ENCODE measurements at regions not wholly inside any gene's neighbourhood (a gene's known extent, or its start where the extent isn't known, plus 50 kb on each side); places are given as distances from the start of the nearest gene placed in this dataset.

DNA sequence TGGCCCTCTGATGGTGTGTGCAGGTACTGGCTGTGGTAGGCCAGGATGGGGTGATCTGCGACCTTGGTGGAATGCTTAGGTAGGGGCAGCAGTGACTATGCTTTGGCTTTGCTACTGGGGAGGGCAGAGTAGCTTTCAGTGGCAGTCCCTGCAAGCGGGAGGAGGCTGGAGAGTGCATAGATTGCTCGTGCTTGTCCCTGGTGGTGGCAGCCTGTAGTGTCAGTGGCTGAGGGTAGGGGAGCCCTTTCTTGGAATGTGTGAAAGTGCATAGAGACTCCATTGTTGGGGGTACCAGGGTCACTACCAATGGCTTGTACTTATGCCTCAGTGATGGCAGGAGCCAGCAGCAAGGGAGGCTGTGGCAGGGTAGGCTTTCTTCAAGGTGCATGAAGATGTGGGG lies 582.6 kb downstream of the MRPL39 start:
- DNase-seq (ENCODE audit: low read depth in 3 of 3), result no peak

DNA sequence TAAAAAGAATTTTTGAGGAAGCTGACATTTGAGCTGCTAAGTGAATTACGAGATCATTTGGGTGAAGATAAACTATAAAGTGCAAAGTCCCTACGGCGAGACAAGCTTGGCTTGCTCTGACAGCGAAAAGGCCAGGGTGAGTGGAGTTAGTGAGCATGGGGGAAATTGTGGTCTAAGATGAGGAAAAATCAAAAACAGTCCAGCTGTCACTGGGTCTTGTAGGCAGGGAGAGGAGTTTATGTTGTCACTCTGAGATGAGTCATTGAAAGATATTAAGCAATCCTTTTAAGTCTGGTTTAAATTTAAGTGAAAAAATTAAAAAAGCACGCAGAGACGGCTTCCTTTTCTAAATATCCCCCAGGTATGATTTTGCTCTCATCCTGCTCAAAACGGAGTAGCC lies 601.9 kb downstream of the MRPL39 start:
- DNase-seq (ENCODE audit: low read depth in 3 of 3), result no peak

GRCh38 chr21:25002676-25003075 lies 604.6 kb downstream of the MRPL39 start:
- DNase-seq (ENCODE audit: low read depth in 3 of 3), result no peak

DNA sequence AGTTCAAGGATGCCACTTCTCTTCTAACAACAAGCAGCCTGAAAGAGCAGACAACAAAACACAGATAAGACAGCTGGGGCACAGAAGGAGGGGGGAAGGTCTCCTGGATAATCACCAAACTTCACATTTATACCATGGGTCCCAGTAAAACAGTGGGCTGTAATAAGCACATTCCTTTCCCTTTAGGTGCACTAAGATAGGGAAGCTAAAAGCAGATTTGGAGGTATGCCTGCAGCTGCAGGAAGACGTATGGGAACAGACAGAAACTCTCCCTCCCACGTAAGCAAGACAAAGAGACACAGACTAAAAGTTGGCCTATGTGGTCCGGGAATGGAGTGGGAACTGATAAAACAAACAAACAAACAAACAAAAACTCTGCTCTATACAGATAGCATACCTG lies 612.1 kb downstream of the MRPL39 start:
- no peak for DNase-seq (ENCODE audit: low read depth in 3 of 3)

GRCh38 chr21:24994717-24995116 lies 612.6 kb downstream of the MRPL39 start:
- no peak for DNase-seq (ENCODE audit: low read depth in 3 of 3)

DNA sequence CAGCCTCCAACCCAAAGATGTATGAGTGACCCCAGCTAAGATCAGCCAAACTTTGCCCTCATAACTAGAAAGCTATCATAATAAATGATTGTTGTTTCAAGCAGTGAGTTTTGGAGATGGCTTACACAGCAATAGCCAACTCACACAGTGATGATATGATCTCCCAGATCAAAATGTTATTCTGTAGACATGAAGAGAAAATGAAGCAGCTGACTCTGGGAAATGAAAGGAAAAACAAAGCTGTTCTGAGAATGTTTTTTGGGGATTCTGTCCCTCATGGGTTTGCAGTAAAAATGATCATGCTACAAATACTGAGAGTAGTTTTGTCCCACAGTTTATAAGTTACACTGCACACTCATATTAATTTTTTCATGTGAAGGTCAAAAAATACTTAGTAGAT lies 617.8 kb downstream of the MRPL39 start:
- no peak for DNase-seq (ENCODE audit: low read depth in 3 of 3)

GRCh38 chr21:24988941-24989340 lies 618.3 kb downstream of the MRPL39 start:
- DNase-seq (ENCODE audit: low read depth in 3 of 3), result no peak

DNA sequence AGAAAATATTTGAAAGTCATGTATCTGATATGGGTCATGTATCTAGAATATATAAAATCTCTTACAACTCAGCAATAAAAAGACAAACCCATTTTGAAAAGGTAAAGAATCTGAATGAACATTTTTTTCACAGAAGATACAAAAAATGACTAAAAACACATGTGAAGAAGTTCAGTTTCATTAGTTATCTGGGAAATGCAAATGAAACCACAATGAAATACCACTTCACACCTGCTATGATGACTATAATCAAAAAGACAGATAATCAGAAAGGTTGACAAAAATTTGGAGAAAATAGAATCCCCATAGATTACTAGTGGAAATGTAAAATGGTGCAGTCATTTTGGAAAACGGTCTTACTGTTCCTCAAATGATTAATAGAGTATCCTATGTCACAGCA lies 631.0 kb downstream of the MRPL39 start:
- no peak for DNase-seq (ENCODE audit: low read depth in 3 of 3)

GRCh38 chr21:24969068-24969467 lies 638.2 kb downstream of the MRPL39 start:
- DNase-seq (ENCODE audit: low read depth in 3 of 3), result no peak

GRCh38 chr21:24955275-24955961 lies 651.9 kb downstream of the MRPL39 start:
- no peak for DNase-seq (ENCODE audit: low read depth in 3 of 3)

GRCh38 chr21:24948186-24948585 lies 659.1 kb downstream of the MRPL39 start:
- DNase-seq (ENCODE audit: low read depth in 3 of 3), result no peak

GRCh38 chr21:24945910-24946309 lies 661.4 kb downstream of the MRPL39 start:
- DNase-seq (ENCODE audit: low read depth in 3 of 3), result no peak

- no peak for DNase-seq (ENCODE audit: low read depth in 3 of 3)
Measured at GRCh38 chr21:24941316-24942185, 665.7 kb downstream of the MRPL39 start.

GRCh38 chr21:24939291-24939690 lies 668.0 kb downstream of the MRPL39 start:
- no peak for DNase-seq (ENCODE audit: low read depth in 3 of 3)

- no peak for DNase-seq (ENCODE audit: low read depth in 3 of 3)
Measured at GRCh38 chr21:24938573-24938972, 668.7 kb downstream of the MRPL39 start.

GRCh38 chr21:24935991-24936390 lies 671.3 kb downstream of the MRPL39 start:
- no peak for DNase-seq (ENCODE audit: low read depth in 3 of 3)

GRCh38 chr21:24910591-24910990 lies 696.7 kb downstream of the MRPL39 start:
- no peak for DNase-seq (ENCODE audit: low read depth in 3 of 3)

- no peak for DNase-seq (ENCODE audit: low read depth in 3 of 3)
Measured at GRCh38 chr21:24903994-24904635, 703.2 kb downstream of the MRPL39 start.

- no peak for DNase-seq (ENCODE audit: low read depth in 3 of 3)
Measured at GRCh38 chr21:24899138-24899537, 708.1 kb downstream of the MRPL39 start.

DNA sequence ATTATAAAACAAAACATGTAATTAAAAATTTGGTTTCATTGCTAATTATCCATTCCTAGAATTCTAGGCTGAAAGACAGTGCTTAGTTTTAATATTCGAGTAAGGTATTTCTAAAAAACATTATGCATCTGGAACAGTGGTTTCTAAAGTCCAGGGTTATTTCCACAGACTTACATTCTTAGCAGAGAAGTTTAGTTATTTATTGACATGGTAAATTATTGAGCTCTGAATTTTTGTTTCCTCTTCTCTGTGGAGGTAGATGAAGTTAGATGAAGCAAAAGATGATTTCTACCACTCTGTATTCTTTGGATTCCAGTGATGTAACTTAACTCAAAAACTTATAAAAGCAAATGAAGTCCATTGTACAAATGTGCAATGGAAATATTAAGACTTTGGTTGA lies 709.4 kb downstream of the MRPL39 start:
- no peak for DNase-seq (ENCODE audit: low read depth in 3 of 3)

DNA sequence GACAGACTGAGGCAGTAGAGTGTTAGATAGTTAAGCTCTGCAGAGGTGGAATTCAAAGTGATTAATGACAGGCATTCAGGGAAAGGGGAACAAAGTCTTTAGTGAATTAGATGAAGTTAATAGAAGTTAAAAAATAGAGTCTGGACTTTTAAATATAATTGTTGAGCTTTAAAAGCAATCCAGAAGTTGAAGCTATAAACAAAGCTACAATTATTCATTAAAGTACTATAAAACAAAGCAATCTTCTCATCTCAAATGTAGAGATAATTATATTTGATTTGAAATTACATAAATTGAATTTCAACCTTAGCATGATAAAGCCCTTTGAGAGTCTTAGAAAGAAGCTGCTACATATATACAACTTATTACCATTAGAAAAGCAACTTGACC lies 710.6 kb downstream of the MRPL39 start:
- DNase-seq (ENCODE audit: low read depth in 3 of 3), result no peak

GRCh38 chr21:24895885-24896734 lies 711.2 kb downstream of the MRPL39 start:
- no peak for DNase-seq (ENCODE audit: low read depth in 3 of 3)

All from stimulated activated CD4-positive, alpha-beta T cell treated with anti-CD3 and anti-CD28 coated beads, TNF-alpha, amount 100 ng/mL, for 48 hours (primary cell).